RKO (cell line): ENCODE measurements at regions not wholly inside any gene's neighbourhood (a gene's known extent, or its start where the extent isn't known, plus 50 kb on each side); places are given as distances from the start of the nearest gene placed in this dataset.
"Not testable (repeated sequence)": the region's sequence is repeated elsewhere in the genome, so short reads cannot be mapped to it uniquely, and the experiment has no call there.

Source experiments
- DNase-seq: peaks from one replicate; pipeline ENCODE4 v3.0.0-alpha.2; 2016; ENCODE audit warnings: low spot score

DNA sequence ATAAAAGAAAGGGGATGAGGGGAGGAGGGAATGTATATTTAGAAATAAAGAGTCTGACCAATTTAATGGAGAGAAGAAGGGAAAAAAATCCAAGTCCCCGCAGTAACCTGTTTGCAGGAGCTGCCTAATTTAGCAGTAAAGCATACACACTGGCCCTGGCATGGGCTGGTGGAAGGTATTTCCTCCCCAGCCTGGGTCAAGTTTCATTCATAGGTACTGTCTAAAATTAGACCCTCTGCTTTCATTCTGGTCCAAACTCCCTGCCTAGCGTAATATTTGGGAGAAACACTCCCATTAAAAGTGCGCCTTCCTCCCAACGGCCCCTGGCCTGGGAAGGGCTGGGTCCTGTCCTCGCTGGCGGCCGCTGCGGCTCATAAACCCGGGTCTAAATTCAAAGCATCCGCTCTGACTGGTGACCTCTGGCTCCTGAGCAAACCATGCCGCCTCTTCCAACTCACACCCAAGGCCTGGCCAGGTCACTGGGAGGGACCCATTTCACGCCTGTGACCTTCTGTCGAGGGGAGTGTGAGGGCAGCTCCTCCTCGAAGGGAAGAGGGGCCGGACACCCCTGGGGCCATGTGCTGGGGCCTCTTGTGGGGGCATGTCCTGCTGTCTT lies 123.2 kb downstream of the FGF18 start:
- no peak for DNase-seq

DNA sequence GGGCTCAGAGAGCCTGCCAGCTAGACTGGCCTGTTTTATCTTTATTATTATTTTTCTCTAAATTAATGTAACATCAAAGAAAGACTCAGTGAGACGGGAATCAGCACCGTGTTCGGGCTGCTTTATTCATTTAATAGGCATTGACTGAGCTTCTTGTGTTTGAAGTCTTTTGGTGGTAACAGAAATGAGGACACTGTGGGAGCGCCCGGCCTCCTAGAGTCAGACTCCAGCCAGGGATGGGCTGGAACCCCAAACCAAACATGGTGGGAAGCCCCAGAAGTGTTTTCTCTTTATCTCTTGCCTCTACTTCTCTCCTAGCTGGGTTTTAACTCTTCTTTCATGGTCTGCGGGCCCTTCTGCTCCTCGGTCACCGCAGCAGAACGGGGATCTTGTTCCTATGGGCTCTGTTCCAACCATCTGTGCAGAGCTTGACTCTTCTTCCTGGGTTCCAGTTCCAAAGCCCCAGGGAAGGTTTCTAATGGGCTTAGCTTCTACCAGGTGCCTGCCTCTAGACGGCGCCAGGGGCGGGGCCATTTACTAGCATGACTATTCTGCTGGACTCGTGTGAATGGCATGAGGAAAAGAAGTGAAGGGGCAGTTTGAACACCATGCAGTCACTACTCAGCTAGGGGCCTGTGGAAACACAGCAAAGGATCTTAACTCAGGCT lies 123.8 kb downstream of the FGF18 start:
- DNase-seq: no peak

DNA sequence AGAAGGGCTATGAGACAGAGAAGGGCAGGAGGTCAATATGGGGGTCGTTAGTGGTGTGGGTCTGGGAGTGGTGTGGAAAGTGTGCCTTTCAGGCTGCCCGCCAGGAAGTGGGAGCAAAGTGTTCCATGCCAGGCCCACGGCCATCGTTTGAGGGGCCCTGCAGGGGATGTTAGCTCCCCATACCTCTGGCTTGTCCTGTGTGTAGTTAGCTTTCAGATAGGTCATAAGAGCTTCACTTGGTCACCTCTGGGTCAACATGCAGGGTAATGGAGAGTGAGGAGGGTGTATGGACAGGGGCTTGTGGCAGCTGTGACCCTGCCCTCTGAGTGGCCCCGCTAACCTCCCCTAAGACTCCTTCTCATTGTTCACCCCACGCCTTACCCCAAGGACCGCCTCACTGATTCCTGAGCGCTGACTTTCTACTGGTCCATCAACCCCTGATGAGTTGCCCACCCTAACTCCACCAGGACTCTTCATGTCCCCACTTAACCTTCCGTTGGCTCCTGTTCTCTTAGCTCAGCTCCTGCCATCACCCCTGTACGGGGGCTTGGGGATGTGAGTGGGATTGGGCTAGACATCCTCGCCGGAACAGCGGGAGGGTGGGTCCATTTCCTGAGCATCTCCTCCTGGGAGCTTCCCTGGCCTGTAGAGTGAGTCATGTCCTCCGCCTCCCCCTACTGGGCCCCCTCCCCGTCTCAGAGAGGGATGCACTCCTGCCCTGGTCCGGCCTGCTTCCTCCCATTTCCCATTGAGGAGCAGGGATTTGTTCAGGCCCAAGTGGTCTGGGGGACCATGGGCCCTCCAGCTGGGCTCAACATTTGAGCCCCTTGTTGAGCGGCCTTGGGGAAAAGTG lies 125.7 kb downstream of the FGF18 start:
- DNase-seq: no peak

DNA sequence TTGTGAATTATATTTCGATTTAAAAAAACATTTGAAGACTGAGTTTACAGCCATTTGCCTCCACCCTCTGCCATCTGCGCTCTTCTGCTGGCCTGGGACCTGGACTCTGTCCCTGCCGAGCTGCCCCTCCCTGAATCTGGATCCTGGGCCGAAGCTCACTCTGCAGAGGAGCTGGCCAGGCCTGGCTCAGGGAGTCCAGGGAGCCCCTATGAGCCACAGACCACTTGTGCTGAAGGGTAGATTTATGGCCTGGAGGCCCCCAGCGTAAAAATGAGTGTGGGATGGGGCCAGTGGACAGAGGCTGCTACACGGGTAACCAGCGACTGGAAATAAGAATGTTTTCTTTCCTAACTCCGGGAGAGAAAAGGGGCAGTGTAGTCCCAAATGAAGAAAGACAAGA lies 129.8 kb downstream of the FGF18 start:
- no peak for DNase-seq

DNA sequence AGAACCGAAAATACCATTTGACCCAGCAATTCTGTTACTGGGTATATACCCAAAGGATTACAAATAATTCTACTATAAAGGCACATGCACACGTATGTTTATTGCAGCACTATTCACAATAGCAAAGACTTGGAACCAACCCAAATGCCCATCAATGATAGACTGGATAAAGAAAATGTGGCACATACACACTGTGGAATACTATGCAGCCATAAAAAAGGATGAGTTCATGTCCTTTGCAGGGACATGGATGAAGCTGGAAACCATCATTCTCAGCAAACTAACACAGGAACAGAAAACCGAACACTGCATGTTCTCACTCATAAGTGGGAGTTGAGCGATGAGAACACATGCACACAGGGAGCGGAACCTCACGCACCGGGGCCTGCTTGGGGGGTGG lies 134.4 kb downstream of the FGF18 start:
- not testable (repeated sequence) for DNase-seq

DNA sequence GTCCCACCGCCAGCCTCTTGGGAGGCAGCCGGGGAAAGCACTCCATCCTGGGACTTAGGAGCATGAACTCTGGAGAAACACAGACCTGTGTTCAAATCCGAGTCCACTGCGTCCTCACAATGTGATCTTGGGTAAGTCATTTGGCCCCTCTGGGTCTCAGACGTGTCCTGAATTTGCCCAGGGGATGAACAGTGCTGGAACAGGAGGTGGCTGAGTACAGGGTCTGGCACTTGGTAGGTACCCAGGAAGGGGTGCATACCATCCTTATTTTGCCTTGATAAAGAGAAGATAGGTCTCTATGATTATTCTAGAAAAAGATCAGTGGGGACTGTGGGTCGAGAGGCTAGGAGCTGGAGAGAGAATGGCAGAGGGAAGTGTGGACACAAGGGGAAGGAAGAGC lies 135.7 kb downstream of the FGF18 start:
- no peak for DNase-seq

DNA sequence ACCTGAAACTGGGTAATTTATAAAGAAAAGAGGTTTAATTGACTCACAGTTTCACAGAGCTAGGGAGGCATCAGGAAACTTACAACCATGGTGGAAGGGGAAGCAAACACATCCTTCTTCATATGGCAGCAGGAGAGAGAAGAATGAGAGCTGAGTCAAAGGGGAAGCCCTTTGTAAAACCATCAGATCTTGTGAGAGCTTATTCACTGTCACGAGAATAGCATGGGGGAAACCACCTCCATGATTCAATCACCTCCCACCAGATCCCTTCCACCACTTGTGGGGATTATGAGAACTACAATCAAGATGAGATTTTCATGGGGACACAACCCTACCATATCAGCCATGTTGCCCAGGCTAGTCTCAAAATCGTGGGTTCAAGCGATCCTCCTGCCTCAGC lies 143.4 kb downstream of the FGF18 start:
- peak; percentile 24 for DNase-seq

DNA sequence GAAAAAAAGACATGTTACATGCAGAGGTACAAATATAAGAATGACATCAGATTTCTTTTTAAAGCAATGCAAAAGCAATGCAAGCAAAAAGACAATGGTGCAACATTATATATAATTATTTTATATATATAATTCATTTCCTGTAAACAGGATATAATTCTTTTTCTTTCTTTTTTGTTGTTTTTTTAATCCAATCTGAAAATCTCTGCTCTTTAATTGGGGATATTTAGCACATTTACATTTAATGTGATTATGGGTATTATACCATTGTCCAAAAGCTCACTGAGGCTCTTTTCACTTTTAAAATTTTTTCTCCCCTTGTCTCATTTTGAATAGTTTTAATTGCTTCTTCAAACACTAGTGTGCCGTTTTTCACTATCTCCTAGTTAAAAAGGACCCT lies 148.9 kb downstream of the FGF18 start:
- no peak for DNase-seq

DNA sequence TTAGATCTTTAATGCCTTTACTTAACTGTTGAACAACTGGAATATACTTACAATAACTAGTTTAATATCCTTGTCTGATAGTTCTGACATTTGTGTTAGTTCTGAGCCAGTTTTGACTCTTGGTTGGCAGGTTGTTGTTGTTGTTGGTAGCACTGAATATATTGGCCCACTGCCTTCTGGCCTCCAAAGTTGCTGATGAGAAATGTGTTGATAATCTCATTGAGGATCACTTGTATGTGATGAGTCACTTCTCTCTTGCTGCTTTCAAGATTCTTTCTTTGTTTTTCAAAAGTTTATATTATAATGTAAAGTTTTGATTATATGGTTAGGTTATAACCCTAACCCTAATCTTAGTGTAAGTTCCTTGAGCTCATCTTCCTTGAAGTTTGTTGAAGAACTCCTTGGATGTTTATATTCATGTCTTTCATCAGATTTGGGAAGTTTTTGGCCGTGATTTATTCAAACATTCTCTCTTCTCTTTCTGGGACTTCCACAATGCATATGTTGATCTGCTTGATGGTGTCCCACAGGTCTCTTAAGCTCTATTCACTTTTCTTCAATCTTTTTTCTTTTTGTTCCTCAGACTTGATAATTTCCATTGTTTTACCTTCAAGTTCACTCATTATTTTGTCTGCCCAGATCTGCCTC lies 149.7 kb downstream of the FGF18 start:
- DNase-seq: no peak

DNA sequence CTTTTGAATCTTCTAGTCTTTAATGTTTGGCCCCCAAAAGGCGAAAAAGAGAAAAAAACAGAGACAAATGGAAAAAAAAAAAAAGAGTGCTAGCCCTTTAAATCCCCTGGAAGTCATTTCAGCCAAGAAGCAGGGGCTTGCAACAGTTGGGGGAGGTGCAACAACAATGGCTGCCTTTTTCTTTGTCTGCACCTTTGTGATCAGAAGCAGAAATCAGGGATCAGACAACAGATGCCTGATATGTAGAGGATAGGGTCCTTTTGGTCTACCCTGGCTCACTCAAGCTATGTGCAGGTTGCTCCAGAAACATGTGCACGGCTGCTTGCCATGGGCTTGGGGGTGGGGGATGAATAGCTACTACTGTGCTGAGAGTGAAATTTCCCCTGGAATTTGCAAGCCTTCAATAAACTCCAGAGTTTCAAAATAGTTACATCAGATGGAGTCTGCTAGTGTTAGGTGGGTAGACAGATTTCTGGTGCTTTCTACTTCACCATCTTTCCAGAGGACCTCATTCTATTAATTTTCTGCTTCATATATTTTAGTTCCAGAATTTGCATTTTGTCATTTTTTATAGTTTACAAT lies 150.9 kb downstream of the FGF18 start:
- DNase-seq: no peak

DNA sequence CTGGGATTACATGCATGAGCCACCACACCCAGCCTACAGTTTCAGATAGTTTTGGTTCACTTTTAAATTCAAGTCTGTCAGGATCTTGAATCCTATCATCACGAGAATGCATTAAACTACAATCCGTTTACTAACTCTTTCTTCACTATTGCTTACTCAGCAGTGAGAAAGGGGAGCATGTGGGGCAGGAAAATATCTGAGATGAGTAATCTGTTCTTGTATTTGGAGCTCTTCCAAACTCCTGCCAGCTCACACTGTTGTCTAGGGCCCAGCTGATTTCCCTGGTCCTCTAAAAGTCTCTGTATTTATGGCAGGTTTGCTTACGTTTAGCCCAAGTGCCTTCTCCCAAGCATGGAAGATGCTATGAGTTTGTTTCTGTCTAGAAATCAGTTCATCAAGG lies 152.2 kb downstream of the FGF18 start:
- DNase-seq: peak; percentile 86

DNA sequence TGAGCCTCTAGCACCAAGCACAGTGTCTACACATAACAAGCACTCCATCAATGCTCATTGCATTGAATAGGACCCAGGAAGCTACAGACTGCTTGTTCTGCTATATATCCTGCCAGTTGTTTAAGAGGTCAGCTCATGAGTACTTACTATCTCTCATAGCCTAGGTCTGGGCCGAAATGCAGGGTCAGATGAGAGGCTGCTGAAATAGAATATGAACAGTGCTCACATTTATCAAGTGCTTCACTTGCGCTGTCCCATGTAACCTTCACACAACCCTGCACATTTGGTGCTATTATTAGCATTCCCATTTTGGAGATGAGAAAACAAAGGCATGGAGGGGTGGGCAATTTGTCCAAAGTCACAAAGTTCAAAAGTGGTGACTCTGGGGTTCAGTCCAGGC lies 153.6 kb downstream of the FGF18 start:
- no peak for DNase-seq

DNA sequence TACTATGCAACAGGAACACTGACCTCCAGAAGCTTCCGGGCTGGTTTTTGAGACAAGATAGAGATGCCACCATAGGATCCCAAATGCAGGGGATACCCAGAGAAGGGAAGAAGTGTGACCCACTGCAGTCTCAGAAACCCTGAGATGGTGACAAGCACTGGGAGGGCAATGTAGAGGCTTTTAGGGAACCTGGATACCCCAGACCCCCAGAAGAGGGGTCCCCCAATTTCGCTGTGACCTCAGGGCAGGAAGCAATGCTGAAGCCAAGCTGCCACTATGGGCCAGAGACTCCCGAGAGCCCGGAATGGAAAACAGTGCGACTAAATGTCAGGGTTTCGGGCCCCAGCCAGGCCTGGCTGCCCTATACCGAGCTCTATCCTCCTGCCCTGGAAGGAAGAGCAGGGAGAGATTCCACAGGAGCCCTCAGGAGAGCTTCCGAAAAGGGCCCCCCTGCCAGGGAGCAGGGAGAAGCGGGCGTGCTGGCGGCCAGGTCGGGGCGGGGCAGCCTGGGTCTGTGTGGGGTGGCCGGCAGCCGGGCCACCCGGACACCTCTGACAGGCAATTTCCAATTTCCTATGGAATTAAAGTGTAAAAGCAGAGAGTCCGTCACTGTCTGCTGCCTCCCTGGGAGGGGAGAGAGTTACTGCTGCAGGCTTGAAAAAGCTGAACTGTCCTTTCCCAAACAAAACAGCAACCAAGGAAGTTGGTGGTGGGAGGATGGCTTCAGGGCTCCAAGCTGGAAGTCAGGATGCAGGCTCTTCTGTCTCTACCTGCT lies 154.2 kb downstream of the FGF18 start:
- no peak for DNase-seq

DNA sequence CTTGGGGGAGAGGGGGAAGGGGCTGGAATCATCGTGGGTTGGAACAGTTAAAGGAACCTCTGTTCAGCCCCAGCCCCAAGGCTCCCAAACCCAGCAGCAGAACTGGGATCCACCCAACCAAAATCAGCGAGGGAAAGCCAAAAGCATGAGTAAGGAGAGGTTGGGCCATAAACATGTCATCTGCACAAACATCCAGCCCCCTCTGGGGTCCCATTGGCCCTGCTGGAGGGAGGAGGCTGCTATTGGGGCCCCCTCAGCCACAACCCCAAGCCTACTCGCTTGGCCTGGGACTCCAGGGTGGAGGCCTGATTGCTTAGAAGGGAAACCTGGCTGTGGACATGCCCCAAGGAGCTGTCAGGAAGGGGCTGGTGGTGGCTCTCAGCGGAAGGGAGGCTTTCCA lies 154.9 kb downstream of the FGF18 start:
- no peak for DNase-seq

DNA sequence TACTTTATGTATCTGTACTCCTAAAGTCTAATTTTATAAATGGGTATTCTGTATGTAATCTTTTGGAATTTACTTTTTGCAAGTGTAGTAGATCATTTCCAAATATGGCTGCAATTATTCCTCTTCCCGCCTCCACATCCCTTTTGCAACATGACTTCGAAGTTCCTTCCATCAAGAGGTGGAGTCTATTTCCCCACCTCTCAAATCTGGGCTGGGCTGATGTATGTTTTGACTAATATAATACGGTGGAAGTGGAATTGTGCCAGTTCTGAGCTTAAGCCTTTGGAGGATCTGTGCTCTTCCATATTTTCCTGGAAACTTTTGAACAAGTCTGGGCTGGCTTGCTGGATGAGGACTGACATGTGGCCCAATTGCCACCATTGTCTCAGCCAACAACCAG lies 155.9 kb downstream of the FGF18 start:
- DNase-seq: no peak

DNA sequence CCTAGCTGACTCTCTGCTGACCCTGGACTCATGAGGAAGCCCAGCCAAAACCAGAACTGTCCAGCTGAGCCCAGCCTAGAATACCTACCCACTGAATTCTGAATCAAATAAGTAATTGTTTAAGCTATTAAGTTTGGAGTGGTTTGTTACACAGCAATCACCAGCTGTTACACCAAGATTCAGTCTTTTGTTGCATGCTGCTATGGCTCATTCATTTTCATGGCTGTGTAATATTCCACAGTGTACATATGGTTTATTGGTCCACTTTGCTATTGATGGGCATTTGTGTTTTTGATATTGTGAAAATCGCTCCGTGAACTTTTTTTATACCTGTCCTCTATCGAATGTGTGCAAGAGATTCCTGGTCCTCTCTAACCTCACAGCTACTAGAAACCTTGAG lies 156.4 kb downstream of the FGF18 start:
- DNase-seq: no peak

DNA sequence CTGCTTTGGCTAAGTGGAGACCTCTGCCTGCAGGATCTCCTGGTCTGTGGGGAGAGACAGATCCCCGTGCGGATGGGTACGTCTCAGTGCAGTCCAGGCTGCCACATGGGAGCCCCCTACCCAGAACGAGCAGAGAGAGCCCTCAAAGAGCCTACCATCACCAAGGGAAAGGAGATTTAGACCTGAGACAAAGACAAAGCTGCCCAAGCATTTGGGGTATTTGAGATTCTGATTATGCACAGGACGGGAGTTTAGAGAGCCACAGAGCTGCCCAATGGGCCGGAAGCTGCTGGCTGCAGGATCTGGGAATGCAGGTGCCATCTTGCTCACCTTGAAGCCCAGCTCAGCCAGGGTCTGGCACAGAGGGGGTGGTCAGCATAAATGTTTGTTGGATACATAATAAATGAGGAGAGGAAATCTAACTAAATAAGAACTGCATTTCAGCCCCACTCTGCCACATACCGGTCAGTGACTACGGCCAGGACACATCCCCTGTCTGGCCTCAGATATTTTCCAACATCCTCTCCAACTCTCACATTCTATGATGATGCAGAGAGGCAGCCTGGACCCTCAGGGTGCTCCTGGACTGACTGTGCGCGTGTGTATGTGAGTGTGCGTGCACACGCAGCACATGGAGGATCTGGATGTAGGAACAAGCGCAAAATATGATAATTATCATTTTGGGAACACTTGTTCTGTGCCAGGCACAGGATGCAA lies 157.8 kb downstream of the FGF18 start:
- no peak for DNase-seq

DNA sequence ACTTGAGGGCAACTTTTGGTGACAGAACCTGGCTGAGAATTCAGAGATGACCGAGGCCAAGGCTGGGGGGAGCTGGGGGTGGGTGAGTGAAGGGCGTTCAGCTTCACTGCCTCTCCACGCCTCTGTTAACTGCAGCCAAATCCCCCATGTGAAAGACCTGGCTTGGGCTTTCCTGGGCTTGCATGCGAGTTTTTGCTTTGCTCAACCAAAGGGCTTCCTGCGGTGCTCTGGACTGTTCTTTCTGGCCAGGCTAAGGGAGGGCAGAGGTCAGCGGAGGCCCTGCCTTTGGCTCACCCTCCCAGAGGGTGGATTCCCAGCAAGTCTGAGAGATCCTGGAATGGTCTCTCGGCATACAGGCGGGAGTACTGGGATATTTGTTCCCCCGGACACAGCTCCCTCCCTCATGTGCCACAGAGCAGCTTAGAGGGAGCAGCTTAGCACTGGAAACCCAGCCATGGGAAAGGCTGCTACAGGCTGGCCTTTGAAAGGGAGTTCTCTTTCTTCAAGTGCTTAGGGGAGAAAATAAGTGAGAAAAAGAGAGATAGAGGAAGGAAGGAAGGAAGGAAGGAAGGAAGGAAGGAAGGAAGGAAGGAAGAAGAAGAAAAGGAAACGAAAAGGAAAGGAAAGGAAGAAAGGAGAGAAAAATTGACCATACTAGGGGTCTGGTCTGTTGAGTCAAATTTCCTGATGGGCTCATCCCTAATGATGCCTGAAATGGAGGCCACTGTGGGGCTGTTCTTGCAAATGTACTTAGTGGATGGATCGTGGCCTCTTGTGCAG lies 158.8 kb downstream of the FGF18 start:
- no peak for DNase-seq

DNA sequence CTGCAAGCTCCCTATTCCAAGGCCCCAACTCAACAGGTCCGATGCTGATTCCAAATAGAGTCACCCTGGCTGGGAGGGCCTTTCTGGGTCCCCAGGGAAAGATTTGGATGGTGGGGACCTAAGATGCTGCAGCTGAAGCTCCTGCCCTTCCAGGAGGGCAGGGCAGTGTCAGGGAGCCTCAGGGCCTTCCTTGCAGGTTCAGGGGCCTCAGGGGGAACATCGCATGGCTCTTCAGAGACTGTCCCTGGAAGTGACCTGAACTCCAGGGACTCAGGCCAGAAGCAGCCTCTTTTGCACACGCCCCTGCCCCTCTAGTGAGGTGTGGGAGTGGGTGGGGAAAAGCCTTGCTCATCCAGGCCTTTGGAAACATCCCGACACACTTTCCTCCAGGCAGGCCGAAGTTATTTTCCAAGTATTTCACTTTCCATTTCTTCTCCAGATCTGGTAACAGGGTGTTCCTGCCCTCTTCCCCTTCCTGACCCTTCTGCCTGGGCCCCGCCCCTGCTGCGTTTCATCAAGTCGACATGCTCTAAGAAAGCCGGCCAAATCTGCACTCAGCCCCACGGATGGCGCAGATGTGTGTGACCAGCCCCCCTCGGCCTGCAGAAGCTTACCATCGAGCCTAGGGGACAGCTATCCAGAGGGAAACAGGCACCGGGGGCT lies 159.5 kb downstream of the FGF18 start:
- DNase-seq: no peak

DNA sequence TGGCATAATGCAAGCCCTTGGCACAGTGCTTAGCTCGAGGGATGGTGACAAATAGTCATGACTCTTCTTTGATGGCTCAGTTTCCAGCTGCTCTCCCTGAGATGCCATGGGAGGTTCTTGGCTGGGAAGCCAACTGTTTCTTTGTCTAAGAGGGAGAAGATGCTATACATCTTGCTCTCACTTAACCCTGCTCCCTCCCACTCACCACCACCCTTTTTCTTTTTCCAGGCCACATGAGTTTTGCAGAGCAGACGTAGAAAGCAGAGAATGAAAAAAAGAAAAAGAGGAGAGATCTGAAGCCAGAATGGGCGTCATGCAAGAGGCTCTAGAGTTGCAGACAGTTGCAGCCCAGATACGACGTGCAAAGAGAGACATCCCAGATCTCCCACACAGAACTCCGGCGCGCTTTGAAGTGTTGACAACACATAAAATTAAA lies 160.5 kb downstream of the FGF18 start:
- DNase-seq: no peak
